OCI-LY7 (cell line): ENCODE measurements at regions not wholly inside any gene's neighbourhood (a gene's known extent, or its start where the extent isn't known, plus 50 kb on each side); places are given as distances from the start of the nearest gene placed in this dataset.

Experiments used
- BruUV-seq: library from RNA; stranded (reverse); fragments of 400-500 nt; replicated peaks from 2 replicates; lab custom pipeline; 2021; lab: Mats Ljungman, UMichigan
- CTCF ChIA-PET: fragments of 300-600 bp; sonication (Branson Sonifier 250); formaldehyde crosslinking; loops from one replicate; lab custom pipeline; 2022; ENCODE audit warnings: antibody characterized with exemption; ENCODE audit not compliant: unreplicated experiment; lab: Charles Lee
- POLR2A ChIA-PET: fragments of 300-600 bp; sonication (Branson Sonifier 250); formaldehyde crosslinking; loops from one replicate; lab custom pipeline; 2022; ENCODE audit warnings: antibody characterized with exemption; lab: Charles Lee
- DNase-seq: peaks from one replicate; pipeline ENCODE4 v3.0.0-alpha.2; 2015; ENCODE audit warnings: low spot score
- H2AFZ ChIP-seq: fragments of 200-600 bp; sonication (generic), shearing (Covaris generic); 2 replicates; pipeline ENCODE4 v1.6.1; 2014; ENCODE audit warnings: mild to moderate bottlenecking, antibody characterized with exemption, low read length, moderate library complexity
- H3K27ac ChIP-seq: fragments of 200-600 bp; sonication (generic); 2 replicates; pipeline ENCODE4 v1.5.1; 2014; ENCODE audit warnings: mixed run types, low read depth, mild to moderate bottlenecking, moderate library complexity, low read length, inconsistent platforms; ENCODE audit not compliant: poor library complexity, severe bottlenecking
- H3K36me3 ChIP-seq: fragments of 200-600 bp; sonication (generic); 2 replicates; pipeline ENCODE4 v1.6.1; 2014; ENCODE audit warnings: mild to moderate bottlenecking, antibody characterized with exemption, low read length, moderate library complexity, mixed read lengths; ENCODE audit not compliant: insufficient read depth
- H3K4me1 ChIP-seq: fragments of 200-600 bp; sonication (generic); 2 replicates; pipeline ENCODE4 v1.5.1; 2014; ENCODE audit warnings: mild to moderate bottlenecking, low read length; ENCODE audit not compliant: insufficient read depth, poor library complexity, severe bottlenecking
- H3K4me2 ChIP-seq: fragments of 200-600 bp; sonication (generic); 2 replicates; pipeline ENCODE4 v1.6.1; 2014; ENCODE audit warnings: mild to moderate bottlenecking, low read length
- H3K4me3 ChIP-seq: fragments of 200-600 bp; sonication (generic); 2 replicates; pipeline ENCODE4 v1.5.1; 2014; ENCODE audit warnings: mild to moderate bottlenecking, low read depth, low read length; ENCODE audit not compliant: poor library complexity, severe bottlenecking
- H3K79me2 ChIP-seq: fragments of 200-600 bp; sonication (generic); 2 replicates; pipeline ENCODE4 v1.6.1; 2016; ENCODE audit warnings: low read depth, mild to moderate bottlenecking, low read length, moderate library complexity, mixed read lengths; ENCODE audit not compliant: insufficient read depth
- H3K9me2 ChIP-seq: fragments of 200-600 bp; sonication (generic); 2 replicates; pipeline ENCODE4 v1.6.1; 2016; ENCODE audit warnings: mild to moderate bottlenecking, low read length, mixed read lengths; ENCODE audit not compliant: insufficient read depth
- H3K9me3 ChIP-seq: fragments of 200-600 bp; sonication (generic); 2 replicates; pipeline ENCODE4 v1.6.1; 2014; ENCODE audit warnings: mild to moderate bottlenecking, mixed run types, low read length, mixed read lengths
- H4K20me1 ChIP-seq: fragments of 200-600 bp; sonication (generic); 2 replicates; pipeline ENCODE4 v1.6.1; 2014; ENCODE audit warnings: mild to moderate bottlenecking, antibody characterized with exemption, low read length, moderate library complexity, mixed read lengths; ENCODE audit not compliant: insufficient read depth
- CTCF ChIP-seq: fragments of 200-600 bp; sonication (generic); conservative IDR thresholded peaks from 2 replicates; pipeline ENCODE4 v1.5.1; 2014; ENCODE audit warnings: mild to moderate bottlenecking, antibody characterized with exemption, low read length, moderate library complexity, mixed read lengths
- EZH2phosphoT487 ChIP-seq: fragments of 200-600 bp; sonication (generic); IDR thresholded peaks from 2 replicates; pipeline ENCODE4 v1.6.1; 2018; ENCODE audit warnings: low read depth, borderline replicate concordance, mild to moderate bottlenecking, mixed run types, antibody characterized with exemption, low read length, moderate library complexity, mixed read lengths
- intact Hi-C: fragments of 100-400 bp; cut with micrococcal nuclease; formaldehyde crosslinking; loops from one replicate; pipeline ENCODE4 v1.10.0; 2022; ENCODE audit not compliant: unreplicated experiment

- no peak for DNase-seq
- intact Hi-C loops: no loop called here
- Histone ChIP-seq H3K9me2 (no peaks in the 10 kb centered on the region), H4K20me1 (no peaks in the 10 kb centered on the region), H2AFZ (no peak overlapping the region), H3K4me1 (no peaks in the 10 kb centered on the region), H3K27ac (no peak overlapping the region), H3K4me3 (no peak overlapping the region), H3K4me2 (no peak overlapping the region), H3K79me2 (no peaks in the 10 kb centered on the region), H3K36me3 (no peaks in the 10 kb centered on the region), H3K9me3 (no peaks in the 10 kb centered on the region)
- BruUV-seq: no TSS peak
- ChIA-PET CTCF (no interaction called here), POLR2A (interaction anchor here (0.7 kb wide), 1 partner anchor 197 kb away, joined by 3 read pairs; no protein-coding TSS in a partner anchor)
- no peak for TF ChIP-seq EZH2phosphoT487
- TF ChIP-seq CTCF: no peak
Measured at GRCh38 chr9:38255599-38255998, 136.9 kb upstream of the ALDH1B1 start.

DNA sequence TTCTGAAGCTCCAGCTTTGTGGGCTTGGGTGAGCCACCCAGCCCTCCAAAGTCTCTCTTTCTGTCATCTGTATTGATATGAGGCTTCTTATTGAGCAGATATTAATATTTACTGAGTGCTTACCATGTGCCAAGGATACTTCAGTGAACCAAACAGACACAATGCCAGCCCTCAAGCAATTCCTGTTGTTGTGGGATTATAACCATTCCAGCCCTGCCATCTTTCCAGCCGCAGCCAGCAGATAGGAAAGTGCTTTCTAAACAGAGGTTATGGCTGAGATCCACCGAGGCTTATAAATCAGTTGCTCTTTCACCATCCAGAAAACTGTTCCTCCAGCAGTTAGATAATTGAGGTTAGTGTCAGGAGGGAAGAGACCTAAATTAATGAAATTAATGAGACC, 137.7 kb upstream of the ALDH1B1 start:
- Histone ChIP-seq H3K9me3 (no peaks in the 10 kb centered on the region), H2AFZ (no peak overlapping the region), H3K4me2 (no peak overlapping the region), H4K20me1 (no peaks in the 10 kb centered on the region), H3K79me2 (no peaks in the 10 kb centered on the region), H3K36me3 (no peaks in the 10 kb centered on the region), H3K9me2 (no peaks in the 10 kb centered on the region), H3K4me1 (no peaks in the 10 kb centered on the region), H3K27ac (no peak overlapping the region), H3K4me3 (no peak overlapping the region)
- no peak for DNase-seq
- ChIA-PET CTCF (no interaction called here), POLR2A (no interaction called here)
- no TSS peak for BruUV-seq
- intact Hi-C loops: no loop called here
- TF ChIP-seq EZH2phosphoT487: no peak
- no peak for TF ChIP-seq CTCF

GRCh38 chr9:38254151-38254550, 138.4 kb upstream of the ALDH1B1 start:
- Histone ChIP-seq H3K79me2 (no peaks in the 10 kb centered on the region), H3K4me2 (no peak overlapping the region), H3K9me2 (no peaks in the 10 kb centered on the region), H3K27ac (no peak overlapping the region), H3K9me3 (no peaks in the 10 kb centered on the region), H3K4me1 (no peaks in the 10 kb centered on the region), H2AFZ (no peak overlapping the region), H3K36me3 (no peaks in the 10 kb centered on the region), H3K4me3 (no peak overlapping the region), H4K20me1 (no peaks in the 10 kb centered on the region)
- DNase-seq: no peak
- ChIA-PET CTCF (no interaction called here), POLR2A (interaction anchor here (1.0 kb wide), 1 partner anchor 22 kb away, joined by 3 read pairs; no protein-coding TSS in a partner anchor)
- intact Hi-C loops: no loop called here
- TF ChIP-seq EZH2phosphoT487 (no peak), CTCF (no peak)
- BruUV-seq: no TSS peak
